ENCODE measurements at regions not wholly inside any gene's neighbourhood (a gene's known extent, or its start where the extent isn't known, plus 50 kb on each side); places are given as distances from the start of the nearest gene placed in this dataset.

GRCh38 chr6:67886840-67887292 lies 748.2 kb upstream of the ADGRB3 start:
- no peak overlapping the region for H3K4ac ChIP-seq (replicated peaks; ENCODE audit: insufficient read length, low read depth, low read length)
- no peaks in the 10 kb centered on the region for H3K36me3 ChIP-seq (ENCODE audit: control insufficient read depth in 2 of 4, insufficient read depth in 4 of 4, low read length in 3 of 4)
- no peaks in the 10 kb centered on the region for H3K4me1 ChIP-seq (replicated peaks in 1 of 4; ENCODE audit: control insufficient read depth in 3 of 4, insufficient read depth in 4 of 4, low read length in 3 of 4)
- H3K14ac ChIP-seq (ENCODE audit: insufficient read length), result no peak overlapping the region
- H3K23ac ChIP-seq (ENCODE audit: insufficient read length), result no peak overlapping the region
- H3K9ac ChIP-seq (replicated peaks in 1 of 4; ENCODE audit: extremely low read depth in 1 of 4, low read depth in 3 of 4, low read length in 3 of 4), result no peak overlapping the region
- H2BK15ac ChIP-seq (ENCODE audit: low read length), result no peak overlapping the region
- no peak overlapping the region for H2BK120ac ChIP-seq (replicated peaks; ENCODE audit: low read depth, low read length)
- no peak overlapping the region for H2BK12ac ChIP-seq (ENCODE audit: low read depth, low read length)
- WGBS, 2 experiments (ENCODE audit: extremely low coverage in 1 of 2, insufficient coverage in 1 of 2, insufficient read length in 1 of 2, insufficient replicate concordance in 2 of 2, low coverage in 1 of 2, low lambda C conversion rate in 2 of 2, missing lambda C conversion rate in 1 of 2), result 97% methylated on average over 23 of the region's 23 CpGs; no CpG with 5 or more reads in 1 of the 2 experiments
- H3K18ac ChIP-seq (ENCODE audit: extremely low read depth, low read length), result no peak overlapping the region
- H4K5ac ChIP-seq (ENCODE audit: insufficient read length, low read depth, low read length), result no peak overlapping the region
- no peak overlapping the region for H2AFZ ChIP-seq (ENCODE audit: low read length)
- no peaks in the 10 kb centered on the region; the same call in 1 of the 2 replicates for H3K23me2 ChIP-seq (ENCODE audit: low read depth, low read length)
- FAIRE-seq, result no peak
- no peaks in the 10 kb centered on the region for H3K79me1 ChIP-seq (ENCODE audit: low read depth, low read length)
- no peaks in the 10 kb centered on the region for H3K27me3 ChIP-seq (replicated peaks in 1 of 4; ENCODE audit: control insufficient read depth in 3 of 4, extremely low read depth in 1 of 4, insufficient read depth in 3 of 4, low read length in 3 of 4)
- no peak overlapping the region for H2BK20ac ChIP-seq (ENCODE audit: low read length)
- no peak overlapping the region for H4K91ac ChIP-seq (replicated peaks; ENCODE audit: insufficient read length, low read length)
- DNase-seq (ENCODE audit: low read depth in 1 of 2, low spot score in 2 of 2), result no peak
- H3K9me3 ChIP-seq (ENCODE audit: insufficient read depth in 2 of 2, low read depth in 1 of 2, low read length in 1 of 2), result peaks cover 0 to 2% of the 10 kb centered on the region in 2 experiments; a peak in 1 of 4 replicates
- no peak overlapping the region for H4K8ac ChIP-seq (ENCODE audit: extremely low read depth, insufficient read depth, low read length)
- no peak for TF ChIP-seq KDM4A (IDR thresholded peaks at IDR 0.05; ENCODE audit: low read depth, low read length, severe bottlenecking)
- H3K27ac ChIP-seq (ENCODE audit: low read depth, low read length), result no peak overlapping the region
- H2AK5ac ChIP-seq (ENCODE audit: low read depth, low read length), result no peak overlapping the region
- H3K4me2 ChIP-seq (ENCODE audit: insufficient read depth in 1 of 2, low read depth in 2 of 2, low read length in 2 of 2), result no peak overlapping the region
- H3K79me2 ChIP-seq (ENCODE audit: control insufficient read depth in 1 of 2, insufficient read depth in 2 of 2, low read length in 2 of 2), result no peaks in the 10 kb centered on the region
- POLR2A ChIA-PET (ENCODE audit: partially characterized antibody), result no interaction called here
- H2BK5ac ChIP-seq (ENCODE audit: low read depth, low read length), result no peak overlapping the region
- no peaks in the 10 kb centered on the region for H4K20me1 ChIP-seq (replicated peaks in 1 of 2; ENCODE audit: control insufficient read depth in 1 of 2, insufficient read depth in 2 of 2, low read length in 2 of 2)
- CTCF ChIA-PET (ENCODE audit: partially characterized antibody), result interaction anchor here (0.6 to 1.0 kb wide), 2 partner anchors 223 to 457 kb away, joined by 3 to 5 read pairs; no protein-coding TSS in a partner anchor
- no peak overlapping the region for H3K56ac ChIP-seq (replicated peaks; ENCODE audit: insufficient read length, low read depth, low read length)
- H3K4me3 ChIP-seq (ENCODE audit: extremely low read depth in 1 of 4, insufficient read depth in 2 of 4, low read depth in 3 of 4, low read length in 4 of 4), result no peak overlapping the region

Measured in H1 (cell line).